NT2/D1 (cell line): ENCODE measurements at regions not wholly inside any gene's neighbourhood (a gene's known extent, or its start where the extent isn't known, plus 50 kb on each side); places are given as distances from the start of the nearest gene placed in this dataset.

Experiments
- SUZ12 ChIP-seq: IDR thresholded peaks from 2 replicates; pipeline ENCODE4 v1.6.1; 2011; ENCODE audit not compliant: insufficient read length, insufficient read depth; ENCODE audit errors: extremely low read depth
- YY1 ChIP-seq: IDR thresholded peaks from 2 replicates; pipeline ENCODE4 v1.6.1; 2011; ENCODE audit not compliant: insufficient read length, insufficient read depth
- ZNF274 ChIP-seq: IDR thresholded peaks from 2 replicates; pipeline ENCODE4 v1.6.1; 2011; ENCODE audit warnings: mild to moderate bottlenecking, low read depth, low read length

DNA sequence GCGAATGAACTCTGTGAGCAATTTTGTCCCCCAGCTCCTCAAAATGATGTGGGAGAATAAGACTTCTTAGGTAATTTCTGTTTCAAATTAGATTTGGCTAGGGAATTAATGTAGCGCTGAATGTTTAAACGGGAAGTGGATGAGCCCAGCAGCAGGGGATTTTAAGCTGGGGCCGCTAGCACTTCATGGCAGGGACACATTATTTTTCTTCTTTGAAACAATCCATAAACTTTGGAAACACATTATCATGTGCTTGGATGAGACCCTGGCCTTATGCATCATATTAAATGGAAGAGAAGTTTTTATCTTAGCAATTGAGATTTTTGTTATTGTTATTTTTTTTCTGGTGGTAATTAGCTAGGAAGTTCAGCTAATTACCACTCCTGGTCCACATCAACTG is 74.2 kb upstream of the FUCA2 start:
- TF ChIP-seq ZNF274, result no peak
- TF ChIP-seq YY1, result no peak
- no peak for TF ChIP-seq SUZ12
